Liver (tissue), 8 donors: ENCODE measurements at regions not wholly inside any gene's neighbourhood (a gene's known extent, or its start where the extent isn't known, plus 50 kb on each side); places are given as distances from the start of the nearest gene placed in this dataset.

ENCODE experiments used
- DNase-seq: peaks from one replicate; pipeline ENCODE4 v3.0.0-alpha.2; 2017; ENCODE audit warnings: low spot score
- H3K27ac ChIP-seq, 2 donors: one replicate each; pipeline ENCODE4 v1.7.0; 2013; ENCODE audit warnings: inconsistent platforms in 2 of 2, low read length in 2 of 2, control low read depth in 1 of 2, low read depth in 1 of 2, mild to moderate bottlenecking in 1 of 2
- H3K27me3 ChIP-seq, 4 donors: one replicate each; pipeline versions ENCODE4 v1.6.1 to v1.7.0; 2013; ENCODE audit warnings: low read length in 3 of 4, inconsistent platforms in 1 of 4, mild to moderate bottlenecking in 1 of 4, moderate library complexity in 1 of 4; ENCODE audit not compliant: control insufficient read depth in 4 of 4, insufficient read depth in 4 of 4
- H3K36me3 ChIP-seq, 4 donors: one replicate each; pipeline versions ENCODE4 v1.6.1 to v1.7.0; 2013; ENCODE audit warnings: low read length in 3 of 4, mild to moderate bottlenecking in 3 of 4, low read depth in 1 of 4, moderate library complexity in 1 of 4; ENCODE audit not compliant: control insufficient read depth in 4 of 4, insufficient read depth in 3 of 4
- H3K4me1 ChIP-seq, 4 donors: one replicate each; pipeline versions ENCODE4 v1.6.1 to v1.7.0; 2013; ENCODE audit warnings: low read length in 3 of 4, mild to moderate bottlenecking in 3 of 4, moderate library complexity in 1 of 4; ENCODE audit not compliant: control insufficient read depth in 4 of 4, insufficient read depth in 4 of 4
- H3K4me3 ChIP-seq, 3 donors: one replicate each; pipeline versions ENCODE4 v1.6.1 to v1.7.0; 2013; ENCODE audit warnings: low read length in 3 of 3, control low read depth in 1 of 3, low read depth in 1 of 3, mild to moderate bottlenecking in 1 of 3
- H3K9ac ChIP-seq, 2 donors: one replicate each; pipeline ENCODE4 v1.7.0; 2013; ENCODE audit warnings: low read length in 2 of 2, mild to moderate bottlenecking in 2 of 2, moderate library complexity in 2 of 2, control low read depth in 1 of 2, low read depth in 1 of 2
- H3K9me3 ChIP-seq, 4 donors: one replicate each; pipeline versions ENCODE4 v1.6.1 to v1.7.0; 2013; ENCODE audit warnings: low read length in 3 of 4; ENCODE audit not compliant: control insufficient read depth in 4 of 4
- EGR1 ChIP-seq, 2 donors: IDR thresholded peaks; 2 replicates each; pipeline ENCODE4 v1.6.1; 2016 to 2018; ENCODE audit warnings: antibody characterized with exemption in 2 of 2, low read depth in 2 of 2
- FOXA1 ChIP-seq: IDR thresholded peaks from 2 replicates; pipeline ENCODE4 v1.6.1; 2016; ENCODE audit warnings: antibody characterized with exemption
- FOXA2 ChIP-seq: IDR thresholded peaks from 2 replicates; pipeline ENCODE4 v1.6.1; 2016; ENCODE audit warnings: antibody characterized with exemption
- GABPA ChIP-seq, 2 donors: IDR thresholded peaks in 1 of 2; conservative IDR thresholded peaks in 1 of 2; 2 replicates each; pipeline ENCODE4 v1.6.1; 2016; ENCODE audit warnings: antibody characterized with exemption in 2 of 2, mild to moderate bottlenecking in 1 of 2, moderate library complexity in 1 of 2
- HNF4A ChIP-seq, 2 donors: conservative IDR thresholded peaks; 2 replicates each; pipeline ENCODE4 v1.6.1; 2016; ENCODE audit warnings: antibody characterized with exemption in 2 of 2, mild to moderate bottlenecking in 2 of 2
- HNF4G ChIP-seq: IDR thresholded peaks from 2 replicates; pipeline ENCODE4 v1.6.1; 2016; ENCODE audit warnings: antibody characterized with exemption
- JUND ChIP-seq, 2 donors: IDR thresholded peaks; 2 replicates each; pipeline ENCODE4 v1.6.1; 2016; ENCODE audit warnings: antibody characterized with exemption in 2 of 2
- NR2F2 ChIP-seq: IDR thresholded peaks from 2 replicates; pipeline ENCODE4 v1.6.1; 2016; ENCODE audit warnings: antibody characterized with exemption
- RAD21 ChIP-seq, 2 donors: IDR thresholded peaks; 2 replicates each; pipeline ENCODE4 v1.6.1; 2016; ENCODE audit warnings: antibody characterized with exemption in 2 of 2, mild to moderate bottlenecking in 2 of 2
- RXRA ChIP-seq, 2 donors: IDR thresholded peaks; 2 replicates each; pipeline ENCODE4 v1.6.1; 2017 to 2018; ENCODE audit warnings: antibody characterized with exemption in 2 of 2, mild to moderate bottlenecking in 1 of 2
- SP1 ChIP-seq: IDR thresholded peaks from 2 replicates; pipeline ENCODE4 v1.6.1; 2018; ENCODE audit warnings: antibody characterized with exemption, mild to moderate bottlenecking
- TAF1 ChIP-seq: conservative IDR thresholded peaks from 2 replicates; pipeline ENCODE4 v1.6.1; 2016; ENCODE audit warnings: antibody characterized with exemption, mild to moderate bottlenecking
- YY1 ChIP-seq: IDR thresholded peaks from 2 replicates; pipeline ENCODE4 v1.6.1; 2016; ENCODE audit warnings: antibody characterized with exemption, mild to moderate bottlenecking
- WGBS: extraction: QIAGEN DNeasy Blood & Tissue Kit; methylation state at CpG from one replicate; pipeline ENCODE4 v1.1.7; 2013; 5-methylcytosine and 5-hydroxymethylcytosine counted together
- TF ChIP-seq, protein P1 (sequence below): IDR thresholded peaks from 2 replicates; pipeline ENCODE4 v1.6.1; 2016; ENCODE audit warnings: antibody characterized with exemption
- TF ChIP-seq, protein P2 (sequence below): IDR thresholded peaks from 2 replicates; pipeline ENCODE4 v1.6.1; 2016; ENCODE audit warnings: antibody characterized with exemption, mild to moderate bottlenecking
- TF ChIP-seq, protein P3 (sequence below): IDR thresholded peaks from 2 replicates; pipeline ENCODE4 v1.6.1; 2016; ENCODE audit warnings: antibody characterized with exemption
- TF ChIP-seq, protein P4 (sequence below): fragments of 150-350 bp; IDR thresholded peaks from 2 replicates; pipeline ENCODE4 v1.5.1; 2017; ENCODE audit warnings: improper control_type of control experiment, low read depth, low read length; ENCODE audit not compliant: missing input control
- TF ChIP-seq, protein P5 (sequence below): IDR thresholded peaks from 2 replicates; pipeline ENCODE4 v1.6.1; 2016; ENCODE audit warnings: antibody characterized with exemption
- donor health status: healthy.
- donor health status: healthy.
- donor health status: healthy.
- donor health status: healthy.
- donor health status: healthy.

DNA sequence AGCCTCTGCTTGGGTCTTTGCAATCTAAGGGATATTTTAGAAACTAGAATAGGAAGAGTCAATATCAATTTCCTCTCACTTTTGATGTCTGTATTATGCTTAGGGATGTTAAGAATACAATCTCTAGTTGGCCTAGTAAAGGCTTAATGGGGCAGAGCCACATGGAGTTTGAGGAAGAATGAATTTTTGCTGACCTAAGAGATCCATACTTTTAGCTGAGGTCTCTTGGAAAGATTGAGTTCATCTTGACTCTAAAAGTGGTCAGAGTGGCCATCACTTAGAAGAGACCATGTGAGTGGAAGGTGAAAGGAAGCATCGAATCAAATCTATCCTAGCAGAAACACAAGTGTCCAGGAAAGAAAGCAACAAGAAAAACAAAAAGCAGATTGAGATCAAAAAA, 92.2 kb upstream of the SLC28A3 start:
- DNase-seq = no peak
- peaks cover 0 to 7% (median 3%) of the 10 kb centered on the region in 4 donors for H3K9me3 ChIP-seq
- H3K4me1 ChIP-seq = no peaks in the 10 kb centered on the region
- TF ChIP-seq, protein P1, sequence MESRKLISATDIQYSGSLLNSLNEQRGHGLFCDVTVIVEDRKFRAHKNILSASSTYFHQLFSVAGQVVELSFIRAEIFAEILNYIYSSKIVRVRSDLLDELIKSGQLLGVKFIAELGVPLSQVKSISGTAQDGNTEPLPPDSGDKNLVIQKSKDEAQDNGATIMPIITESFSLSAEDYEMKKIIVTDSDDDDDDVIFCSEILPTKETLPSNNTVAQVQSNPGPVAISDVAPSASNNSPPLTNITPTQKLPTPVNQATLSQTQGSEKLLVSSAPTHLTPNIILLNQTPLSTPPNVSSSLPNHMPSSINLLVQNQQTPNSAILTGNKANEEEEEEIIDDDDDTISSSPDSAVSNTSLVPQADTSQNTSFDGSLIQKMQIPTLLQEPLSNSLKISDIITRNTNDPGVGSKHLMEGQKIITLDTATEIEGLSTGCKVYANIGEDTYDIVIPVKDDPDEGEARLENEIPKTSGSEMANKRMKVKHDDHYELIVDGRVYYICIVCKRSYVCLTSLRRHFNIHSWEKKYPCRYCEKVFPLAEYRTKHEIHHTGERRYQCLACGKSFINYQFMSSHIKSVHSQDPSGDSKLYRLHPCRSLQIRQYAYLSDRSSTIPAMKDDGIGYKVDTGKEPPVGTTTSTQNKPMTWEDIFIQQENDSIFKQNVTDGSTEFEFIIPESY = no peak
- TF ChIP-seq HNF4A (conservative IDR thresholded peaks at IDR 0.05) = no peak
- TF ChIP-seq, protein P2, sequence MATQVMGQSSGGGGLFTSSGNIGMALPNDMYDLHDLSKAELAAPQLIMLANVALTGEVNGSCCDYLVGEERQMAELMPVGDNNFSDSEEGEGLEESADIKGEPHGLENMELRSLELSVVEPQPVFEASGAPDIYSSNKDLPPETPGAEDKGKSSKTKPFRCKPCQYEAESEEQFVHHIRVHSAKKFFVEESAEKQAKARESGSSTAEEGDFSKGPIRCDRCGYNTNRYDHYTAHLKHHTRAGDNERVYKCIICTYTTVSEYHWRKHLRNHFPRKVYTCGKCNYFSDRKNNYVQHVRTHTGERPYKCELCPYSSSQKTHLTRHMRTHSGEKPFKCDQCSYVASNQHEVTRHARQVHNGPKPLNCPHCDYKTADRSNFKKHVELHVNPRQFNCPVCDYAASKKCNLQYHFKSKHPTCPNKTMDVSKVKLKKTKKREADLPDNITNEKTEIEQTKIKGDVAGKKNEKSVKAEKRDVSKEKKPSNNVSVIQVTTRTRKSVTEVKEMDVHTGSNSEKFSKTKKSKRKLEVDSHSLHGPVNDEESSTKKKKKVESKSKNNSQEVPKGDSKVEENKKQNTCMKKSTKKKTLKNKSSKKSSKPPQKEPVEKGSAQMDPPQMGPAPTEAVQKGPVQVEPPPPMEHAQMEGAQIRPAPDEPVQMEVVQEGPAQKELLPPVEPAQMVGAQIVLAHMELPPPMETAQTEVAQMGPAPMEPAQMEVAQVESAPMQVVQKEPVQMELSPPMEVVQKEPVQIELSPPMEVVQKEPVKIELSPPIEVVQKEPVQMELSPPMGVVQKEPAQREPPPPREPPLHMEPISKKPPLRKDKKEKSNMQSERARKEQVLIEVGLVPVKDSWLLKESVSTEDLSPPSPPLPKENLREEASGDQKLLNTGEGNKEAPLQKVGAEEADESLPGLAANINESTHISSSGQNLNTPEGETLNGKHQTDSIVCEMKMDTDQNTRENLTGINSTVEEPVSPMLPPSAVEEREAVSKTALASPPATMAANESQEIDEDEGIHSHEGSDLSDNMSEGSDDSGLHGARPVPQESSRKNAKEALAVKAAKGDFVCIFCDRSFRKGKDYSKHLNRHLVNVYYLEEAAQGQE = no peak
- TF ChIP-seq GABPA (IDR thresholded peaks at IDR 0.05 in 1 of 2, conservative IDR thresholded peaks at IDR 0.05 in 1 of 2) = no peak
- TF ChIP-seq, protein P3, sequence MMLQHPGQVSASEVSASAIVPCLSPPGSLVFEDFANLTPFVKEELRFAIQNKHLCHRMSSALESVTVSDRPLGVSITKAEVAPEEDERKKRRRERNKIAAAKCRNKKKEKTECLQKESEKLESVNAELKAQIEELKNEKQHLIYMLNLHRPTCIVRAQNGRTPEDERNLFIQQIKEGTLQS = no peak
- H3K9ac ChIP-seq = no peak overlapping the region
- no peak overlapping the region for H3K27ac ChIP-seq
- no peaks in the 10 kb centered on the region for H3K27me3 ChIP-seq
- no peak overlapping the region for H3K4me3 ChIP-seq
- 81% methylated on average over 1 of the region's 1 CpG for WGBS
- H3K36me3 ChIP-seq = no peaks in the 10 kb centered on the region

DNA sequence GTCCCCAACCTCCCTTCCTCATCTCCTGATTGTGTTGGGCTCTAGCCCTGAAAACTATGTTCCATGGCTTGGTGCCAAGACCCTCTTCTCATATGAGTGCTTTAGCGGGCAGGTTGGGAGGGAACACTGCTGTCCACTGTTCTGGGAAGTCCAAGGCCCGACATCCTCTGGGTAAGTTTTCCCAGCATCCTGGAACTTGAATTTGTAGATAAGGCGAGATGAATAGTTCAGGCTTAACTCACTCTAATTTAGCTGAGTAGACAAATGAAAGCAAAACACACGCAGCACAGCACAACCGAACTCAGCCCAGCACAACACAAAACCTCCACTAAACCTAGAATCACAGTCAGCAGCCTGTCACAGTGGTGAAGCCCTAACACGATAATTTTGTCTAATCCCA, 95.3 kb upstream of the SLC28A3 start:
- no peak overlapping the region for H3K4me3 ChIP-seq
- TF ChIP-seq, protein P4, sequence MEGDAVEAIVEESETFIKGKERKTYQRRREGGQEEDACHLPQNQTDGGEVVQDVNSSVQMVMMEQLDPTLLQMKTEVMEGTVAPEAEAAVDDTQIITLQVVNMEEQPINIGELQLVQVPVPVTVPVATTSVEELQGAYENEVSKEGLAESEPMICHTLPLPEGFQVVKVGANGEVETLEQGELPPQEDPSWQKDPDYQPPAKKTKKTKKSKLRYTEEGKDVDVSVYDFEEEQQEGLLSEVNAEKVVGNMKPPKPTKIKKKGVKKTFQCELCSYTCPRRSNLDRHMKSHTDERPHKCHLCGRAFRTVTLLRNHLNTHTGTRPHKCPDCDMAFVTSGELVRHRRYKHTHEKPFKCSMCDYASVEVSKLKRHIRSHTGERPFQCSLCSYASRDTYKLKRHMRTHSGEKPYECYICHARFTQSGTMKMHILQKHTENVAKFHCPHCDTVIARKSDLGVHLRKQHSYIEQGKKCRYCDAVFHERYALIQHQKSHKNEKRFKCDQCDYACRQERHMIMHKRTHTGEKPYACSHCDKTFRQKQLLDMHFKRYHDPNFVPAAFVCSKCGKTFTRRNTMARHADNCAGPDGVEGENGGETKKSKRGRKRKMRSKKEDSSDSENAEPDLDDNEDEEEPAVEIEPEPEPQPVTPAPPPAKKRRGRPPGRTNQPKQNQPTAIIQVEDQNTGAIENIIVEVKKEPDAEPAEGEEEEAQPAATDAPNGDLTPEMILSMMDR = no peak
- TF ChIP-seq EGR1 (IDR thresholded peaks at IDR 0.05; ENCODE audit: low read depth in 2 of 2) (no peak), TAF1 (no peak), JUND (IDR thresholded peaks at IDR 0.05) (no peak), RXRA (IDR thresholded peaks at IDR 0.05) (no peak), FOXA2 (no peak), HNF4G (no peak), RAD21 (IDR thresholded peaks at IDR 0.05) (no peak), HNF4A (conservative IDR thresholded peaks at IDR 0.05) (no peak), GABPA (IDR thresholded peaks at IDR 0.05 in 1 of 2, conservative IDR thresholded peaks at IDR 0.05 in 1 of 2) (no peak), YY1 (no peak), FOXA1 (no peak), SP1 (no peak), NR2F2 (no peak)
- TF ChIP-seq, protein P5, sequence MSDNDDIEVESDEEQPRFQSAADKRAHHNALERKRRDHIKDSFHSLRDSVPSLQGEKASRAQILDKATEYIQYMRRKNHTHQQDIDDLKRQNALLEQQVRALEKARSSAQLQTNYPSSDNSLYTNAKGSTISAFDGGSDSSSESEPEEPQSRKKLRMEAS = no peak
- TF ChIP-seq, protein P3 = no peak
- TF ChIP-seq, protein P2 = no peak
- TF ChIP-seq, protein P1 = no peak
- no peaks in the 10 kb centered on the region for H3K36me3 ChIP-seq
- H3K9me3 ChIP-seq = peaks cover 0 to 8% (median 3%) of the 10 kb centered on the region in 4 donors
- no peak for DNase-seq
- no peak overlapping the region for H3K9ac ChIP-seq
- H3K27me3 ChIP-seq = no peaks in the 10 kb centered on the region
- H3K27ac ChIP-seq = no peak overlapping the region
- no peaks in the 10 kb centered on the region for H3K4me1 ChIP-seq
- 52% methylated on average over 6 of the region's 6 CpGs for WGBS
